Fibroblast of the aortic adventitia (primary cell): ENCODE measurements at regions not wholly inside any gene's neighbourhood (a gene's known extent, or its start where the extent isn't known, plus 50 kb on each side); places are given as distances from the start of the nearest gene placed in this dataset.

Experiments used
- DNase-seq: peaks from one replicate; pipeline ENCODE4 v3.0.0-alpha.2; 2010; ENCODE audit warnings: low read depth
- H3K4me3 ChIP-seq: 2 replicates; pipeline ENCODE4 v1.5.1; 2011; ENCODE audit warnings: low read depth, mild to moderate bottlenecking, control low read depth, low read length, moderate library complexity
- TF ChIP-seq, protein P1 (sequence below): IDR thresholded peaks from 2 replicates; pipeline ENCODE4 v1.5.1; 2011; ENCODE audit warnings: mild to moderate bottlenecking, low read length, control low read depth, inconsistent platforms; ENCODE audit not compliant: insufficient read depth

- TF ChIP-seq, protein P1, sequence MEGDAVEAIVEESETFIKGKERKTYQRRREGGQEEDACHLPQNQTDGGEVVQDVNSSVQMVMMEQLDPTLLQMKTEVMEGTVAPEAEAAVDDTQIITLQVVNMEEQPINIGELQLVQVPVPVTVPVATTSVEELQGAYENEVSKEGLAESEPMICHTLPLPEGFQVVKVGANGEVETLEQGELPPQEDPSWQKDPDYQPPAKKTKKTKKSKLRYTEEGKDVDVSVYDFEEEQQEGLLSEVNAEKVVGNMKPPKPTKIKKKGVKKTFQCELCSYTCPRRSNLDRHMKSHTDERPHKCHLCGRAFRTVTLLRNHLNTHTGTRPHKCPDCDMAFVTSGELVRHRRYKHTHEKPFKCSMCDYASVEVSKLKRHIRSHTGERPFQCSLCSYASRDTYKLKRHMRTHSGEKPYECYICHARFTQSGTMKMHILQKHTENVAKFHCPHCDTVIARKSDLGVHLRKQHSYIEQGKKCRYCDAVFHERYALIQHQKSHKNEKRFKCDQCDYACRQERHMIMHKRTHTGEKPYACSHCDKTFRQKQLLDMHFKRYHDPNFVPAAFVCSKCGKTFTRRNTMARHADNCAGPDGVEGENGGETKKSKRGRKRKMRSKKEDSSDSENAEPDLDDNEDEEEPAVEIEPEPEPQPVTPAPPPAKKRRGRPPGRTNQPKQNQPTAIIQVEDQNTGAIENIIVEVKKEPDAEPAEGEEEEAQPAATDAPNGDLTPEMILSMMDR = no peak
- no peak for DNase-seq
- no peak overlapping the region for H3K4me3 ChIP-seq
Measured at GRCh38 chr3:22612927-22613326, 590.2 kb upstream of the UBE2E2 start.

GRCh38 chr3:22615790-22616189 is 587.3 kb upstream of the UBE2E2 start:
- H3K4me3 ChIP-seq = no peak overlapping the region
- TF ChIP-seq, protein P1 = no peak
- DNase-seq = no peak

- DNase-seq = no peak
- no peak overlapping the region for H3K4me3 ChIP-seq
- TF ChIP-seq, protein P1 = no peak
Measured at GRCh38 chr3:22617372-22617771, 585.8 kb upstream of the UBE2E2 start.

- no peak overlapping the region for H3K4me3 ChIP-seq
Measured at GRCh38 chr3:22620498-22620897, 582.6 kb upstream of the UBE2E2 start.

DNA sequence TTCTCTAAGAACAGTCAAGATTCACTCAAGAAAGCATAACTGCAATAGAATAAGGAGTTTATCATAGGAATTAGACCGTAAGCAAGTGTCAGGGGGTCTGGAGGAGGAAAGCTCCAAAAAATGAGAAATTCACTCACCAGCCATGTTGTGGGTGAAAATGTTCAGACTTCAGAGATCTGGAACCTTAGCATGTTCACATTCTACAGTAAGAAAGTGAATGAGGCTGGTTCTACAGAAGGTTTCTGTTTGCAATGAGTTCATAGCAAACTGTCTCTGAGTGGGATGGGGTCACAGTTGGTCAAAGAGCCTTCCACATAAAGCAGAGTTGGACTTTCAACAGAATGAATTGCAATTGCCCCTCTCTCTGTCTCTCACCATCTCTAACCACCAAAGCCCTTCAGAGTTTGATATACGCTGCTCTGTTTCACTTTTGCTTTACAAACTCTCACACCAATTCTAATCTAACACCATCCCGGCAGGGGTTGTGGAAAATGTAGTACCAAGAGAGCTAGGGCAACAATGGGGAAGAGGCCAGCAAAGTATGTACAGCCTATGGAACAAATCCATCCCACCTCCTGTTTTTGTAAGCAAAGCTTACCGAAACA is 581.8 kb upstream of the UBE2E2 start:
- TF ChIP-seq, protein P1 = no peak
- no peak overlapping the region for H3K4me3 ChIP-seq
- DNase-seq = no peak

More at GRCh38 chr3:22620498-22620897, 582.6 kb upstream of the UBE2E2 start:
- no peak for DNase-seq
- TF ChIP-seq, protein P1 = no peak

- no peak for DNase-seq
- no peak overlapping the region for H3K4me3 ChIP-seq
- TF ChIP-seq, protein P1 = no peak
Measured at GRCh38 chr3:22627993-22628499, 575.1 kb upstream of the UBE2E2 start.

DNA sequence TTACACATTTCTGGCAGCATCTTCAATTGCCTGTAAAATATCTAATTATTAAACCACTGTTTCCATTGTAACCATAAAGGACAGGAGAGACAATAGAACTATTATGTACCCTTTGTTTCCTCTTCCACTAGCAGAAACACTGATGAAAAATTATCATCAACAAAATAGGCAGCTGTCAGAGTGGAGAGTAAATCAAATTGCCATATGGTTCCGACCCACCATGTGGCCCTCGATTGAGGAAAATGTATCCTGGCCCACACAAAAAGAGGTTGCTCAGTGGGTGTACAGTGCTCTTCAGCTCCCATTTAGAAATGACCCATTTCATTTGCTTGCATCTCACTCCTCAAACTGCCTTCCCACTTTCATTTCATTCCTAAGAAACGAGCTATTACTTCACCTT is 570.6 kb upstream of the UBE2E2 start:
- TF ChIP-seq, protein P1 = no peak
- no peak for DNase-seq
- no peak overlapping the region for H3K4me3 ChIP-seq
